DOHH2 (cell line): ENCODE measurements at regions not wholly inside any gene's neighbourhood (a gene's known extent, or its start where the extent isn't known, plus 50 kb on each side); places are given as distances from the start of the nearest gene placed in this dataset.

Experiments
- EZH2phosphoT487 ChIP-seq: fragments of 200-600 bp; sonication (generic); IDR thresholded peaks from 2 replicates; pipeline ENCODE4 v1.6.1; 2017; ENCODE audit warnings: borderline replicate concordance, mild to moderate bottlenecking, antibody characterized with exemption, low read length, moderate library complexity, mixed read lengths
- TF ChIP-seq, protein P1 (sequence below): fragments of 200-600 bp; sonication (generic); IDR thresholded peaks from one replicate; pipeline ENCODE4 v1.5.1; 2014; ENCODE audit warnings: antibody characterized with exemption, mild to moderate bottlenecking, low read depth, low read length; ENCODE audit not compliant: poor library complexity, severe bottlenecking

DNA sequence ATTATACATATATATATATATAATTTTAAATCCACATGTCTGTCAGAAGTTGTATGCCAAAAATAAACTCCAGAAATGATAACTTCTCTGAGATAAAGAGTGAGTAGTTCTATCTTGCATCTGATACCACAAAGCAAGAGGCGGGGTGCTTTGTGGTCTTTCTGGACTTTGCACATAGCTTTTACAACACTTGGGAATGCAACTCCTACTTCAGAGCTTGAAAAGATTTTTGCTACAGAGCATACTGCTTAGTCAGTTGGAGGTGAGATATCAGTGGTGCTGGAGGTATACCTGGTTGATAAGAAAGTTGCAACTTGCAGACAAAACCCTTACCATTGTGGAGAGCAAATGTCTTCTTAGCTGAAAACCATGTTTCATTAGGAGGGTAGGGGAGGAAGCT is 1384.5 kb upstream of the NUDT12 start:
- TF ChIP-seq EZH2phosphoT487, result no peak
- TF ChIP-seq, protein P1, sequence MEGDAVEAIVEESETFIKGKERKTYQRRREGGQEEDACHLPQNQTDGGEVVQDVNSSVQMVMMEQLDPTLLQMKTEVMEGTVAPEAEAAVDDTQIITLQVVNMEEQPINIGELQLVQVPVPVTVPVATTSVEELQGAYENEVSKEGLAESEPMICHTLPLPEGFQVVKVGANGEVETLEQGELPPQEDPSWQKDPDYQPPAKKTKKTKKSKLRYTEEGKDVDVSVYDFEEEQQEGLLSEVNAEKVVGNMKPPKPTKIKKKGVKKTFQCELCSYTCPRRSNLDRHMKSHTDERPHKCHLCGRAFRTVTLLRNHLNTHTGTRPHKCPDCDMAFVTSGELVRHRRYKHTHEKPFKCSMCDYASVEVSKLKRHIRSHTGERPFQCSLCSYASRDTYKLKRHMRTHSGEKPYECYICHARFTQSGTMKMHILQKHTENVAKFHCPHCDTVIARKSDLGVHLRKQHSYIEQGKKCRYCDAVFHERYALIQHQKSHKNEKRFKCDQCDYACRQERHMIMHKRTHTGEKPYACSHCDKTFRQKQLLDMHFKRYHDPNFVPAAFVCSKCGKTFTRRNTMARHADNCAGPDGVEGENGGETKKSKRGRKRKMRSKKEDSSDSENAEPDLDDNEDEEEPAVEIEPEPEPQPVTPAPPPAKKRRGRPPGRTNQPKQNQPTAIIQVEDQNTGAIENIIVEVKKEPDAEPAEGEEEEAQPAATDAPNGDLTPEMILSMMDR, result no peak
